Hematopoietic multipotent progenitor cell (in vitro differentiated cells): ENCODE measurements at regions not wholly inside any gene's neighbourhood (a gene's known extent, or its start where the extent isn't known, plus 50 kb on each side); places are given as distances from the start of the nearest gene placed in this dataset.
"Not testable (repeated sequence)": the region's sequence is repeated elsewhere in the genome, so short reads cannot be mapped to it uniquely, and the experiment has no call there.

Experiments
- DNase-seq, 3 donors: peaks; one replicate each; pipeline ENCODE4 v3.0.0-alpha.2; 2011 to 2015; ENCODE audit warnings: low read depth in 2 of 3, low spot score in 2 of 3

- peak in 1 of 3 donors; percentile 26 for DNase-seq
Measured at GRCh38 chr14:105705862-105706700, 179.7 kb downstream of the TMEM121 start.

- not testable (repeated sequence) for DNase-seq
Measured at GRCh38 chr14:105706701-105707019, 180.3 kb downstream of the TMEM121 start.

- not testable (repeated sequence) for DNase-seq
Measured at GRCh38 chr14:105707099-105707498, 180.7 kb downstream of the TMEM121 start.

GRCh38 chr14:105707723-105708151, 181.4 kb downstream of the TMEM121 start:
- not testable (repeated sequence) for DNase-seq

- not testable (repeated sequence) for DNase-seq
Measured at GRCh38 chr14:105708251-105709134, 182.1 kb downstream of the TMEM121 start.

GRCh38 chr14:105709281-105710118, 183.1 kb downstream of the TMEM121 start:
- DNase-seq = no peak

GRCh38 chr14:105710119-105711043, 184.0 kb downstream of the TMEM121 start:
- DNase-seq = no peak

GRCh38 chr14:105711044-105711620, 184.7 kb downstream of the TMEM121 start:
- no peak for DNase-seq

GRCh38 chr14:105711841-105712460, 185.6 kb downstream of the TMEM121 start:
- no peak for DNase-seq

- DNase-seq = not testable (repeated sequence)
Measured at GRCh38 chr14:105712670-105713069, 186.3 kb downstream of the TMEM121 start.

- DNase-seq = not testable (repeated sequence)
Measured at GRCh38 chr14:105713160-105713559, 186.8 kb downstream of the TMEM121 start.

- DNase-seq = not testable (repeated sequence)
Measured at GRCh38 chr14:105713836-105714235, 187.5 kb downstream of the TMEM121 start.

- not testable (repeated sequence) for DNase-seq
Measured at GRCh38 chr14:105718787-105719186, 192.4 kb downstream of the TMEM121 start.

- not testable (repeated sequence) for DNase-seq
Measured at GRCh38 chr14:105720106-105720505, 193.7 kb downstream of the TMEM121 start.

- not testable (repeated sequence) for DNase-seq
Measured at GRCh38 chr14:105720852-105721601, 194.6 kb downstream of the TMEM121 start.

- not testable (repeated sequence) for DNase-seq
Measured at GRCh38 chr14:105721602-105721970, 195.2 kb downstream of the TMEM121 start.

GRCh38 chr14:105721996-105722709, 195.8 kb downstream of the TMEM121 start:
- DNase-seq = not testable (repeated sequence)
